H1 (cell line): ENCODE measurements at regions not wholly inside any gene's neighbourhood (a gene's known extent, or its start where the extent isn't known, plus 50 kb on each side); places are given as distances from the start of the nearest gene placed in this dataset.

Source experiments
- YY1 ChIP-seq: IDR thresholded peaks from 2 replicates; pipeline ENCODE4 v1.6.1; 2011; ENCODE audit warnings: low read depth, mild to moderate bottlenecking, low read length
- TF ChIP-seq, protein P1 (sequence below), 3 experiments: IDR thresholded peaks; 1 replicate in 2 of 3; 2 replicates in 1 of 3; pipeline versions ENCODE4 v1.5.1 to v1.6.1; 2011; ENCODE audit warnings: low read length in 3 of 3, mild to moderate bottlenecking in 3 of 3, inconsistent platforms in 2 of 3, low read depth in 1 of 3, moderate library complexity in 1 of 3; ENCODE audit not compliant: insufficient read depth in 1 of 3; ENCODE audit errors: control extremely low read depth in 1 of 3

DNA sequence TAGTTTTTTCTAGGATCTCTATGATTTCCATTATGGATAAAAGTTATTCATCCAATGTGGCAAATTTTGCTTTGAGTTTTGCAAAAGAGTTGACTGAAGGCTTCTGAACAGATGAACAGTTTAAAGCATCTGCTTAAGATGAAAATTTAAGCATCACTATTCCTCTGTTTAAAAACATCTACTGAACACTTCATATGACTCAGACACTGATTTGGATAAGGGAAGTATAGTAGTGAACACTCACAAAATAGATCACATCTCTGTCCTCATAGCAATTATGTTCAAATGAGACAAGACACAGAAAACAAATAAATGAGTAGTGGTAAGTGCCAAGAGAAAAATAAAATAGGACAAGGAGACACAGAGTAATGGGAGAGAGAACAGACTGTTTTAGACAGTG, 157.3 kb downstream of the MBL2 start:
- no peak for TF ChIP-seq YY1
- TF ChIP-seq, protein P1, sequence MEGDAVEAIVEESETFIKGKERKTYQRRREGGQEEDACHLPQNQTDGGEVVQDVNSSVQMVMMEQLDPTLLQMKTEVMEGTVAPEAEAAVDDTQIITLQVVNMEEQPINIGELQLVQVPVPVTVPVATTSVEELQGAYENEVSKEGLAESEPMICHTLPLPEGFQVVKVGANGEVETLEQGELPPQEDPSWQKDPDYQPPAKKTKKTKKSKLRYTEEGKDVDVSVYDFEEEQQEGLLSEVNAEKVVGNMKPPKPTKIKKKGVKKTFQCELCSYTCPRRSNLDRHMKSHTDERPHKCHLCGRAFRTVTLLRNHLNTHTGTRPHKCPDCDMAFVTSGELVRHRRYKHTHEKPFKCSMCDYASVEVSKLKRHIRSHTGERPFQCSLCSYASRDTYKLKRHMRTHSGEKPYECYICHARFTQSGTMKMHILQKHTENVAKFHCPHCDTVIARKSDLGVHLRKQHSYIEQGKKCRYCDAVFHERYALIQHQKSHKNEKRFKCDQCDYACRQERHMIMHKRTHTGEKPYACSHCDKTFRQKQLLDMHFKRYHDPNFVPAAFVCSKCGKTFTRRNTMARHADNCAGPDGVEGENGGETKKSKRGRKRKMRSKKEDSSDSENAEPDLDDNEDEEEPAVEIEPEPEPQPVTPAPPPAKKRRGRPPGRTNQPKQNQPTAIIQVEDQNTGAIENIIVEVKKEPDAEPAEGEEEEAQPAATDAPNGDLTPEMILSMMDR (IDR thresholded peaks at IDR 0.05; ENCODE audit: control extremely low read depth in 1 of 3, insufficient read depth in 1 of 3, low read depth in 1 of 3, low read length in 3 of 3) = no peak
